ENCODE measurements at regions not wholly inside any gene's neighbourhood (a gene's known extent, or its start where the extent isn't known, plus 50 kb on each side); places are given as distances from the start of the nearest gene placed in this dataset.

- no peak for TF ChIP-seq SUZ12 (IDR thresholded peaks at IDR 0.05; ENCODE audit: extremely low read depth, insufficient read depth, insufficient read length)
- no peak for TF ChIP-seq YY1 (IDR thresholded peaks at IDR 0.05; ENCODE audit: insufficient read depth, insufficient read length)
These were observed 526.8 kb upstream of the CCDC54 start for GRCh38 chr3:106850437-106850836.
